HL-60 (cell line): ENCODE measurements at regions not wholly inside any gene's neighbourhood (a gene's known extent, or its start where the extent isn't known, plus 50 kb on each side); places are given as distances from the start of the nearest gene placed in this dataset.

ENCODE experiments used
- DNase-seq, 2 experiments: peaks; one replicate each; pipeline ENCODE4 v3.0.0-alpha.2; 2010 to 2020; ENCODE audit warnings: low read depth in 1 of 2, low spot score in 1 of 2
- H3K27ac ChIP-seq: fragments of 250-450 bp; sonication (Bioruptor Pico); replicated peaks from 2 replicates; pipeline ENCODE4 v1.5.1; 2020; ENCODE audit warnings: mild to moderate bottlenecking, moderate library complexity
- H3K27me3 ChIP-seq: fragments of 250-450 bp; sonication (Bioruptor Pico); 2 replicates; pipeline ENCODE4 v1.5.1; 2021; ENCODE audit warnings: mild to moderate bottlenecking, moderate library complexity; ENCODE audit not compliant: insufficient read depth, poor library complexity, severe bottlenecking
- H3K4me3 ChIP-seq: replicated peaks from 2 replicates; pipeline ENCODE4 v1.5.1; 2011; ENCODE audit warnings: mild to moderate bottlenecking, control low read depth, low read length; ENCODE audit not compliant: insufficient read depth
- CTCF ChIP-seq: IDR thresholded peaks from one replicate; pipeline ENCODE4 v1.5.1; 2011; ENCODE audit warnings: low read length, control low read depth, inconsistent platforms; ENCODE audit not compliant: insufficient read depth
- GABPA ChIP-seq: IDR thresholded peaks from 2 replicates; pipeline ENCODE4 v1.6.1; 2012; ENCODE audit warnings: low read depth
- POLR2AphosphoS5 ChIP-seq: IDR thresholded peaks from 2 replicates; pipeline ENCODE4 v1.6.1; 2012; ENCODE audit warnings: low read depth
- REST ChIP-seq: IDR thresholded peaks from 2 replicates; pipeline ENCODE4 v1.6.1; 2012; ENCODE audit warnings: low read depth; ENCODE audit not compliant: insufficient replicate concordance
- SPI1 ChIP-seq: IDR thresholded peaks from 2 replicates; pipeline ENCODE4 v1.6.1; 2012; ENCODE audit warnings: low read depth, mild to moderate bottlenecking, borderline replicate concordance

- no peak overlapping the region for H3K27ac ChIP-seq
- H3K27me3 ChIP-seq, result no peaks in the 10 kb centered on the region
- DNase-seq, result no peak
- no peak overlapping the region for H3K4me3 ChIP-seq
- no peak for TF ChIP-seq REST
- TF ChIP-seq GABPA, result no peak
- no peak for TF ChIP-seq SPI1
- TF ChIP-seq POLR2AphosphoS5, result no peak
- TF ChIP-seq CTCF, result no peak
These were observed 323.1 kb upstream of the CCDC196 start for GRCh38 chr14:66163023-66163422.

GRCh38 chr14:66165337-66165736, 320.8 kb upstream of the CCDC196 start:
- H3K27me3 ChIP-seq, result no peaks in the 10 kb centered on the region
- H3K27ac ChIP-seq, result no peak overlapping the region
- no peak for TF ChIP-seq REST
- no peak for TF ChIP-seq POLR2AphosphoS5
- no peak for TF ChIP-seq GABPA
- no peak for TF ChIP-seq CTCF
- no peak for TF ChIP-seq SPI1
- no peak overlapping the region for H3K4me3 ChIP-seq
- DNase-seq, result no peak

GRCh38 chr14:66174453-66174891, 311.7 kb upstream of the CCDC196 start:
- no peak for TF ChIP-seq GABPA
- TF ChIP-seq CTCF, result no peak
- no peak for TF ChIP-seq SPI1
- no peak for TF ChIP-seq REST
- no peak for TF ChIP-seq POLR2AphosphoS5
- Histone ChIP-seq H3K27me3 (no peaks in the 10 kb centered on the region), H3K4me3 (no peak overlapping the region), H3K27ac (no peak overlapping the region)
- DNase-seq, result no peak
